A204.1 (cell line): ENCODE measurements at regions not wholly inside any gene's neighbourhood (a gene's known extent, or its start where the extent isn't known, plus 50 kb on each side); places are given as distances from the start of the nearest gene placed in this dataset.

Experiments
- FAIRE-seq: peaks from 2 replicates; lab custom pipeline; 2012; peaks lifted over from hg19 to GRCh38; lab: Jason Lieb, UNC

GRCh38 chr15:93154666-93155065 is 65.7 kb upstream of the RGMA start:
- no peak for FAIRE-seq

GRCh38 chr15:93152951-93153350 is 63.9 kb upstream of the RGMA start:
- FAIRE-seq = no peak

DNA sequence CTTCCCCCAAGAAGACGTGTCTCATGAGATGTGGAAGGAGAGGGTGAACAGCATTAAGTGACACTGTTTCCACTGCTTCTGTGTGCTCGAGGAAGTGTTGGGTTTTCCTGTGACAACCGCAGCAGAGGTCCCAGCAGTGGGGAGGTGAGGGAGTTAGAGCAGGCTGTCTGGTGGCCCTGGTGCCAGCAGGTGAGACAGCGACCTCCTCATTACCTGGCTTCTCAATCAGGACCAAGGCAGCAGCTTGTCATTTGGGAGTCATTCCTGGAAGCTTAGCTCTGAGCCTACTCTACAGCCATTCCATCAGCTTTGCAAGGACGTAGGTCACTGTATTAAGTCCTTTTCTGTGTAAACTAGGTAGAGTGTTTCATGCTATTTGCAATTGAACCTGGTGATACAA is 63.3 kb upstream of the RGMA start:
- no peak for FAIRE-seq

GRCh38 chr15:93150910-93151881 is 62.2 kb upstream of the RGMA start:
- FAIRE-seq = no peak

DNA sequence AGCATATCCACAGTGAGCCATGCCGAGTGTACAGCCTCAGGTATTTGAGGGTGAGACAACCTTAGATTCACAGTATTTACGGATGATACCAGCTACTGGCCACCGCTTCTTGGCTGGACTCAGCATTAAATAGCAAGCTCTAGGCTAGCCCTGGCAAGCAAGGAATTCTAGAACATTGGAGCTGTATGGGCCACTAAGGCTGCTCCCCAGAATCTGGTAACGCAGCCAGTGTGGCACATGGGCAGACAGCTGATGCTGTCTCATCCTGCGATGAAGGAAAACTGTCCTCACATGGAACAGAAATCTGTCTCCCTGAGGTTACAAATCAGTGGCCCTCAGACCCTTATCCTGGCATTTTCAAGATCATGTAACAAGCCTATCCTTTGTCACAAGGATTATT is 57.6 kb upstream of the RGMA start:
- no peak for FAIRE-seq

- no peak for FAIRE-seq
Measured at GRCh38 chr15:93146196-93146595, 57.2 kb upstream of the RGMA start.

- no peak for FAIRE-seq
Measured at GRCh38 chr15:93144463-93145236, 55.6 kb upstream of the RGMA start.

DNA sequence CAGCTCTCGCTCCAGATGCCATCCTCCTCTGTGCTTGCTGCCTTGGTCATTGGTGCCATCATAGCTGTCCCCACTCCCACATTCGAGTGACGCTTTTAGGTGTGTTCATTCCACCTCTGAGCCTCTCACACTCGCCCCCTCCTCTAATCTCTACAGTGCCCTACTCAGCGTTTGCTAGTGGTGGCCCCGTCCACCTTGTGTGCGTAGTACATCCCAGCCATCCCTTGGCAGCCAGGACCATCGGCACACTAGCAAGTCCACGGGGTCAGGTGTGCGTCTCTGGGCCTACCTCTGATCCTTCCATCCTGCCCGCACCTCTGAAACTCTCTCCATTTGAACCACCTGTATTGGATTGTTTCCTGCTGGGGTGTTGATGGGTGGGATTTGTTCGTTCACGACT is 54.2 kb upstream of the RGMA start:
- no peak for FAIRE-seq

DNA sequence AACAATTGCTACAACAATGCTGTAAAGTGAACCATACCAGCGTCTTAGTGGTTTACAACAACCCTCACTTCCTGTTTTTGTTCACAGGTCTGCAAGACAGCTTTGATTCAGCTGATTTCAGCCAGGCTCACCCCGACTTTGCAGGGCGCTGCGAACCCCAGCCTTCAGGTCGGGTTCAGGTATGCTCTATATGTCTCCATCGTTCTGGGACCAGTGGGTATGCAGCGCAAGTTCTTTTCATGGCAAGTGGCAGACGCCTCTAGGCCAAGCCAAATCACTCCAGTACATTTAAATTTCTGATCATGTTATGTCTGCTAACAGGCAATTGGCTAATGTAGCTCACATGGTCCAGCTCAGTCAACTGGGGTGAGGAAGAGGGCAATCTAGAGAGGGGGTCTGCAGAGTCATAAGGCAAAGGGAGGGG is 52.4 kb upstream of the RGMA start:
- no peak for FAIRE-seq

- FAIRE-seq = no peak
Measured at GRCh38 chr15:93139436-93139835, 50.4 kb upstream of the RGMA start.

GRCh38 chr15:93138681-93139250 is 49.8 kb upstream of the RGMA start:
- FAIRE-seq = no peak
